Mucosa of gallbladder (tissue), 1 donor: ENCODE measurements at regions not wholly inside any gene's neighbourhood (a gene's known extent, or its start where the extent isn't known, plus 50 kb on each side); places are given as distances from the start of the nearest gene placed in this dataset.

Experiments used
- DNase-seq: peaks from one replicate; pipeline ENCODE4 v3.0.0-alpha.2; 2020; ENCODE audit warnings: low spot score
- donor health status: DM: no; HTN: no; CAD: no.

DNA sequence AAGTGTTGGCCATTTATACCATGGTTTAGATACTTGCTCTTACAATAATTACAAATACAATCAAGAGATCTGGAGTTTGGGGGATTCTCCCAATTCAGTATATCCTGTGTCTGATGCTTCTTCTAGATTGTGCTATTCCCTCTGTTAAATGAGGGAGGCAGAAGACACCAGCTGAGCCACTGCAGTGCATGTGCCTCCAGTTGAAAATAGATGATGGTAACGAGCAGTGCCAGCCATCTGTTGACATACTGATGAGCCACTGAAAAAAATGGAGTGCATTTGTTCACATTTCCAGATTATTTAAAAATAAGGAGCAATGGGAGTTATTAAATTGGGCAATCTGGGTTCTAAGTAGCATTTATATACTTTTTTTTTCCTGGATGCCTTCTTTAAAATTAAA is 1428.0 kb upstream of the TENM4 start:
- no peak for DNase-seq

- DNase-seq = no peak
Measured at GRCh38 chr11:80862011-80862410, 1421.2 kb upstream of the TENM4 start.

GRCh38 chr11:80861193-80861592 is 1420.4 kb upstream of the TENM4 start:
- no peak for DNase-seq

GRCh38 chr11:80860632-80861031 is 1419.8 kb upstream of the TENM4 start:
- no peak for DNase-seq

- DNase-seq = no peak
Measured at GRCh38 chr11:80856066-80856465, 1415.2 kb upstream of the TENM4 start.

- DNase-seq = no peak
Measured at GRCh38 chr11:80855426-80855825, 1414.6 kb upstream of the TENM4 start.

DNA sequence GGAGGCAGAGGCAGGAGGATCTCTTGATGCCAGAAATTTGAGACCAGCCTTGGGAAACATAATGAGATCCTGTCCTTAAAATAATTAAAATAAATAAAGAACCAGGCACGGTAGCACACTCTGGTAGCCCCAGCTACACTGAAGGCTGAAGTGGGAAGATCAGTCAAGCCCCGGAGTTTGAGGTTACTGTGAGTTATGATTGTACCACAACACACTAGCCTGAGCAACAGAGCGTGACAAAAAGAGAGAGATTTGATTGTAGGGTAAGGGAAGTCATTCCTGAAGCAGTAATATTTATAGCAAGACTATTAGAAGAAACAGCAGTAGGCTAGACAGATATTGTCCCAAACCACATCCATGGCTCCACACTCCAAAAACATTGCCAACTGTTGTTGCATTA is 1408.4 kb upstream of the TENM4 start:
- DNase-seq = no peak

DNA sequence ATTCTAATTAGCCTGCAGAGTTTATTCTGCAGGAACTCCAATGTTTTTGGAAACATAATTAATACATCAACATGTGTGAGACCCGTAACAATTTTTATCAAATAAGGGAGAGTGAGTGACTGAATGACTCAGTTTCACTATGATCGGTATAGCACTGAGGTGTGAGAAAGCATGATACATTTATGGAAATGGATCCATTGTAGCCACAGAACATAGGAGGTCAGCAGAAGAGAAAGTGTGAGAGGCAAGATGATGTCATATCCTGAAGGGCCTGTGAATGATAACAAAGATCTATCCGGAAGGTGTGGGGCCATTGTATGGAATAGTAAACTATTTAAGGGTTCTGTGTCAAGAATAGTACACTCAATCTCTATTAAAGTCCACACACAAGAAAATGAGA is 1406.1 kb upstream of the TENM4 start:
- no peak for DNase-seq

DNA sequence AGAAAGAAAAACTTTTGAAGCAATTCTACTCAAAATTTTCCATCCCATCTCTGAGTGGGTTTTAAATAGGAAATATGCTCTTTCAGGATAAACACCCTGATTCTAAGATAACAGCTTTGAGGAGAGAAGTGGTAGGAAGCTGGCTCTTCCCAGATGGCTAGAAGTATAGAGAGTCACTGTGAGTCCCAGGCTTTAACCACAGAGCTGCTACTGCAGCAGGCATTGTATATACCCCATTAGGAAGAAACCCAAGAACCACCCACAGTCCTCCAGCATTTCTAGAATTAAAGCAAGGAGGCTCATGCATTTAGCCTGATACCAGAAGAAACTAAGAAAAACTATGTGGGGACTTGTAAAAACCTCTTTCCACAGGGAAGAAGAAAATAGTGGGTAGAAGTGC is 1405.6 kb upstream of the TENM4 start:
- DNase-seq = no peak

DNA sequence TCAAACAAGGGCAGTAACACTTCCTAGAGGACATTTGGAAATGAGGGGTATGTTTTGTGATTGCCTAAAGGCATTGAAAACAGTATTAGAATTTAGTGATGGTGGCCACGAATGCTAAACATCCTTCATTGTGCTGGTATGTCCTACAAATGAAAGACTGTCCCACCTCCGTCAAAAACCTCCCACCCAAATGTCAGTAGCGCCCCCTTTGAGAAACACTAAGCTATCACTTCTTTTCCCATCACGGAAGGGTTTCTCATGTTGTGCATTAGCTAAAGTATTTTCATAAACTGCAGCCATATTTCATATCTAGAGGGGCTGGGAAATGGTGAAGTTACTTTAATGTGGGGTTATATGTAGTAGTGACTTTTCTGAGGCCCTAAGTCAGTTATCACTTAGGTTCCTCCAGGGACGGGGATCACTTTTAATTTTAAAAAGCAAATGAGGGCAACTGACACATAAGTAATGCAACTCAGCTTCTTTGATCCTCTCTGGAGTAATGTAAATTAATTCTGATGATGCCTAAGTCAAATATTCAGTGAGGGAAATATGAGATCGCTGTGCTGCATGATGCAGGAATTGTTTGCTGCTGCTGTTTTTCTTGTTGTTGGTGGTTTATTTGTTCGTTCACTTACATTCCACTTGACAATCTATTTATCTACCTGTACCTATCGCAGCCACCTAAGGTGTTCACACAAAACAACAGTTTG is 1403.4 kb upstream of the TENM4 start:
- DNase-seq = no peak

DNA sequence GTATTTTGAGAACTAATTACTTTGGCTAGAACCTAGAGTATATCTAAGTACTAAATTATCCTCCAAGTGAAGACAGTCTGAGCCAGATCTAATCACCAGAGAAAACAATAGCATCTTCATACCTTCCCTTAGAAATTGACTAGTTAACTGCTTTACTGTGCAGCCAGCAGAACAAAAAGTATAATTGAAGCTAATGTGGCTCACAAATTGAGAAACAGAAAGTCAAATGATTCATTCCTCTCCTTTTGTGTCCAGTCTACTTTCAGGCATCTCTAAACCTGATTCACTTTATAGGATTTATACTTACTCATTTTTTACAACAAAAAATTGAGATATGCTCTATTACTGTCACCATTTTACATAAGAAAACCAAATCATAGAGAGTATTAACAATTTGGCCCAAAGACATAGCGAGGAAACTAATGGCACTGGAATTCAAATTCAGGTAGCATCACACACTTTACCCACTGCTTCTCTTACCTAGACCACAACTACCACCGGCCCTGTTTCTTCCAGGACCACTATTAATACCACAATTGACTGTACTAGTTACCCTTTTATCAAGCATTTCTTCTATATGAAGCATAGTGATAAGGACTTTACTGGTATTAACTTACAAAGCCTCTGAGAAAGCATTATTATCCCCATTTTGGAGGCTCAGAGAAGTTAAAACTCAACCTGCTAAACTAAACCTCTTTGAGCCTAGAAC is 1402.6 kb upstream of the TENM4 start:
- no peak for DNase-seq

DNA sequence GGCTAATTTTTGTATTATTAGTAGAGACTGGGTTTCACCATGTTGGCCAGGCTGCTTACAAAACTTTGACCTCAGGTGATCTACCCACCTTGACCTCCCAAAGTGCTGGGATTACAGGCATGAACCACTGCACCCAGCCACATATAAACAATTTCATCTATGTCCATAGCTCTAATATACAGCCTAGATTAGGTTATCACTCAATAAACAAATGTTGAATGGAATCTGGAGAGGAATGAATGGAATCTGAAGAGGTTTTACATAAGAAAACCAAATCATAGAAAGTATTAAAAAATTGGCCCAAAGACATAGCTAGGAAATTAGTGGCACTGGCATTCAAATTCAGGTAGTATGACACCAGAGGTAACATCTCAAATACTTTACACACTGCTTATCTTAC is 1401.4 kb upstream of the TENM4 start:
- no peak for DNase-seq

- no peak for DNase-seq
Measured at GRCh38 chr11:80841675-80842074, 1400.8 kb upstream of the TENM4 start.

GRCh38 chr11:80838153-80838552 is 1397.3 kb upstream of the TENM4 start:
- no peak for DNase-seq

DNA sequence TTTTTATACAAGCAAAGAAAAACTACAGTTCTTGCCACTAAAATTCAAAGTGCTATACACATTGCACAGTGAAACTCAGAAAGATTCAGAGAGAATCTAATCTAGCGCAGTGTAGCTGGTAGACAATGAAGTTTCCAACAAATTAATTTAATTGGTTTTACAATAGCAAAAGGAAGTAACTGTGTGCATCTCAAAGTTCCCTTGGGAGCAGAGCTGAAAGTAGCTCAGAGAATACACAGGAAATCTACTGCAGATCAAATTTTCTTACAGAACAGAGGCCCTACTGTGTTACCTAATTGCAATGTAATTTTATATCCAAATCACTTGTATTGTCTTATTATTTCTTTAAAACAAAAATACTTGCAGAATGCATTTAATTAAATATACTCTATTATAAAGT is 1396.2 kb upstream of the TENM4 start:
- DNase-seq = no peak

- DNase-seq = no peak
Measured at GRCh38 chr11:80831374-80831773, 1390.5 kb upstream of the TENM4 start.

- DNase-seq = no peak
Measured at GRCh38 chr11:80827781-80828180, 1387.0 kb upstream of the TENM4 start.

GRCh38 chr11:80826808-80827207 is 1386.0 kb upstream of the TENM4 start:
- no peak for DNase-seq

DNA sequence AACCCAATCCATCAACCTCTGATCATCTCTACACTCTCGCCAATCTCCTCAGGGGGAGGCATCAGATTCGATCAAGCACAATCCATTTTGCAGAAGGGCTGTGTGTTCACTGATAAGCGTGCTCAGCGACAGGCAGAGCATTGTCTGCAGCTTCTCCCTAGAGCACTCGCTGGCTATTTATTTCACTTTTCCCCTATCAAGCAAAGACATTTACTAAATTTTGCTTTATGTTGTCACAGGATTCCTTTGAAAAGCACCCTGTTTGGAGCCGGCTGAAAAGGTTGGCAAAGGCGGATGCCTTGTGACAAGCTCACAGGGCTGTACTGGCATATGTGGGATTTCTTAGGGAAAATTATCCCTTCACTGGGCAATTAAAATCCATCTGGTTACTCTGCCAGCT is 1381.5 kb upstream of the TENM4 start:
- no peak for DNase-seq

DNA sequence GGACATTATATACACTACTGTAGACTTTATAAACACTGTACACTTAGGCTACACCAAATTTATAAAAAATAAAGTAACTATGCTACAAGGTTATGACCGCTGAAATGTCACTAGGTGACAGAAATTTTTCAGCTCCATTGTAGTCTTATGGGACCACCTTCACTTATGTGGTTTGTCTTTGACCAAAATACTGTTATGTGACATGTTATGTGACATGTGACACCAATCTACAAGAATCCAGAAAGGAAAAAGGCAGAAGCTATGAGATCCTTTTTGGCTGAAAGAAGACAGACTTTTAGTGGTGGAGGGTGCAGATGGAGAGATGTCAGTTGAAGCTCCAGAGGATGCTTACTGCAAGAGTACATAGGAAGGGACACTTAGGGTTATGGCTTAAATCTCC is 1378.4 kb upstream of the TENM4 start:
- no peak for DNase-seq

DNA sequence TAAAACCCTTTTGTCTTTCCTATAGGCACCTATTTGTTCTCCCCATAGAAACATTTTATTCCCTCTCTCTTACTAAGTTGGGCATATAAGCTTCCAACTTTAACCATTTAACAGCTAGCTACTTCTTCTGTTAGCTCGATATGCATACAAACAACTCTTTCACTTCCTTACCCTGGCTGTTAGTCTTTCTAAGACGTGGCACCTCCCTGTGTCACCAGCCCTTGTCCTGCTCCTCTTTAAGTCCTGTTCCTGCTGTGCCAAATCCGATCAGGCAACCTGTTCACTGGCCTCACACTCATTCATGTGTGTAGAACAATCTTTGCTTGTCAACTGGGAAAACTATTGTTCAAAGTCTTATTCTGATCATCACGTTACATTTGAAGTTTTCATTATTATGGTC is 1376.1 kb upstream of the TENM4 start:
- no peak for DNase-seq

DNA sequence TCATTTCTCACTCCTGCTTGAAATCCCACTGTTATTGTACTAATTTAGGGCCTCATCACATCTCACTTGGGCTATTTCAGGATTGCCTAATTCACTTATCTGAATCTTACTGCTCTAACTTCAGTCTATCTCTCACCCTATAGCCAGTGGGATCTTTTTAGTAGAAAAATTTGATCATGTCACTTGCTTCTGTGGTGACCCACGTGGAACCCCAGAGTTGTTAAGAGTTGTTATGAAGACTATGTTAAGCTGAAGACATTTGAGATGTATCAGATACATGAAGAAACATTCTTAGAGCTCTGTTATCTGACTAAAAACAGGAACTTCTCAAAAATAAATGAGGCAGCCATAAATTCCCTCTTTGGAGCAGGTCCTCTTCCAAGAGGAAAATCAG is 1375.6 kb upstream of the TENM4 start:
- no peak for DNase-seq

DNA sequence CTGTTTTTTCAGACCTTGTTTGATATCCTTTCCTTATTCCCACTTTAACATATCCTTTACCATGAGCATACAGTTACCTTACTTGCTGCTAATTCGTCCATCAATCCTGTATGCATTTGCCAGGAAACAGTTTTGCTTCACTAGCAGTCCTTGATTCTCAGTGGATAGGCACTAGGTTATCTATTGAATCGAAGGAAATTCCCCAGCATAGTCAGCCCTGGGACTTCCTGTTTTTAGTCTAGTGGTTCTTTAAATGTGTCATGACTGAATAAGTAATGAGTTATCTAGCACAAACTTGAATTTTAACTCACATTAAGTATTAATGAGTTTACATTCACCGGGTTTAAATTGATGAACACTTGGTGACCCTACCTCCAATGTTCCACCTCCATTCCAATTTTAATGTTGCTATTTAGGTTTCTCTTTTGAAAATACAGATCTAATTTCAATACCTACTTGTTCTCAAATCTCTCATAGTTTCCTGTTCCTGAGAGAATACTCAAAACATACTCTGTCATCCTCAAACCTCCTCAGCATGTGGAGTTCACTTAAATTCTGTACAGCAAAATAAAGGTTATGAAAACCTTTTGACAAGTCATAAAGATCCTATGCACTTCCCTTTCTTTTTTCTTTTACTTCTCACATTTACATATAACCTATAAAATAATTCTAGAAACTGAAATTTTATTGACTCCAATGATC is 1375.1 kb upstream of the TENM4 start:
- no peak for DNase-seq
